ENCODE measurements at regions not wholly inside any gene's neighbourhood (a gene's known extent, or its start where the extent isn't known, plus 50 kb on each side); places are given as distances from the start of the nearest gene placed in this dataset.

DNA sequence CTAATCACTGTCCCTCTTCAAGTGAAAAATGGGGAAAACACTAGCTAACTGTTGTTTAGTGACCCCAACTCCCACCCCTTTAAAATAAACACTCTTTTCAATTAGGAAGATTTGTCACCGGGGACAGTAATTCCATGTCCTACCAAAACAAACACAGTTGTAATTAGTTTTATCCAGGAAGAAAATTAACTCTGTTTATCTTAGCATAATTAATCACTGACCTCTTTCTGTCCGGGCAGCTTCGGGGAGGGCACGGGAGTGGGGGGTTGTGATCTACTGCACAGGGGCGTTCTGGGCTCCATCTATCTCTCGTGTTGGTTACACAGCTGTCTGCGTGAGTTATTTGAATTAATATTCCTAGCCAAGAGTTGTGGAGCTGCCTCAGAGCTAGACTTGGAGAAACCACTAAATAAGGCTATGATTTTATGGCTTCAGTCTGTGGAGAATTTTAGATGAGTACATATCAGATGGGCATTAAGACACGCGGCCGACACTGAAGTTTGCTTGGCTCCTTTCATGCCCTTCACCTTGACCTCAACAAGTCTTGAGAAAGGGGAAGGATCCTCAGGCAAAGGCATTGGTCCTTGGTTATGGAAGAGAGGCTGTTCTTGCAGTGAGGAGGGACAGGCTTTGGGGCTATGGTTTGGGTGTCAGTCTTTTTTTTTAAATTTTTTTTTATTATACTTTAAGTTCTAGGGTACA lies 102.0 kb upstream of the TRABD2B start:
- H3K27ac ChIP-seq, result no peak overlapping the region
- ATAC-seq (no peak), DNase-seq (no peak)
- no peak overlapping the region for H3K4me3 ChIP-seq
- peaks cover 0 to 3% of the 10 kb centered on the region in 2 donors for H3K27me3 ChIP-seq
- intact Hi-C loops (cut with DNase I), result no loop called here
- H3K36me3 ChIP-seq, result no peaks in the 10 kb centered on the region
- no peaks in the 10 kb centered on the region for H3K4me1 ChIP-seq
- TF ChIP-seq, protein P1, sequence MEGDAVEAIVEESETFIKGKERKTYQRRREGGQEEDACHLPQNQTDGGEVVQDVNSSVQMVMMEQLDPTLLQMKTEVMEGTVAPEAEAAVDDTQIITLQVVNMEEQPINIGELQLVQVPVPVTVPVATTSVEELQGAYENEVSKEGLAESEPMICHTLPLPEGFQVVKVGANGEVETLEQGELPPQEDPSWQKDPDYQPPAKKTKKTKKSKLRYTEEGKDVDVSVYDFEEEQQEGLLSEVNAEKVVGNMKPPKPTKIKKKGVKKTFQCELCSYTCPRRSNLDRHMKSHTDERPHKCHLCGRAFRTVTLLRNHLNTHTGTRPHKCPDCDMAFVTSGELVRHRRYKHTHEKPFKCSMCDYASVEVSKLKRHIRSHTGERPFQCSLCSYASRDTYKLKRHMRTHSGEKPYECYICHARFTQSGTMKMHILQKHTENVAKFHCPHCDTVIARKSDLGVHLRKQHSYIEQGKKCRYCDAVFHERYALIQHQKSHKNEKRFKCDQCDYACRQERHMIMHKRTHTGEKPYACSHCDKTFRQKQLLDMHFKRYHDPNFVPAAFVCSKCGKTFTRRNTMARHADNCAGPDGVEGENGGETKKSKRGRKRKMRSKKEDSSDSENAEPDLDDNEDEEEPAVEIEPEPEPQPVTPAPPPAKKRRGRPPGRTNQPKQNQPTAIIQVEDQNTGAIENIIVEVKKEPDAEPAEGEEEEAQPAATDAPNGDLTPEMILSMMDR (IDR thresholded peaks at IDR 0.05), result no peak
- H3K9me3 ChIP-seq, result no peaks in the 10 kb centered on the region

DNA sequence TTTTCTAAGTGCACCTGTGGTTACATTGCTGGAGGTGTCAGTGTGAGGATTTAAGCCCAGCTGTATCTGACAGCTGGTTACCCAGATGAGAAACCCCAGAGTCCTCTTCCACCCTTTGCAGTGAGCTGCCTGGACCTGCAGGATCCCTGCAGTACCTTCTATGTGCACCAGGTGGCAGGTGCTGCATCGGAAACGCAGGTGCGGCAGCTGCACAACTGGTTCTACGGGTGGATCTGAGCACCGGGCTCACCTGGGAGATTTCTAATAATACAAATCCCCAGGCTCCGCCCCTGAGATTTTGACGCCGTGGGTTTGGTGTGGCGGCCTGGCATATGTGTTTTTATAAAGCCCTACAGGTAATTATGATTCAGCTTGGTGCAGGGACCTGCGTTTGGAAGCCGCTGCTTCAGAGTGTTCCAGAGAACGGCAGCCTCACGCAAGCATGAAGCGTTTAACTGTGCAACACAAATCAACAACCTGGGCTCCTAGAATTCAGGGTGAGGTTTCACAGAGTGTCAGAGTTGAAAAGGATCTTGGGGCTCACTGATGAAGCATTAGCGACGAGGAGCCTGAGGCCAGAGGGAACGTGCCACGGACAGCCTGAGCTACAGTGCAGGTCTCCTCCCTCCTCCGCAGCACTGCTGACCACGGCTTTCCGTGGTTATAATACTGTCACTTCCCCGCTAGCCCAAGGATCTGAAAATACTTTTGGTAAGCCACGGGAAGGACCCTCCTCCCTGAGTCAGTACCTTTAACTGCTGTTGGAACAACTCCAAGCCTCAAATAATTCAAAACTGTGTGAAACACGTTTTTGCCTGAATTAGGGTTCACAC lies 96.7 kb upstream of the TRABD2B start:
- DNase-seq, result peak in 3 of 4 donors; percentile 67 to 82 (median 77)
- H3K9me3 ChIP-seq, result no peaks in the 10 kb centered on the region
- peak; percentile 99 for ATAC-seq
- peaks cover 0 to 40% of the 10 kb centered on the region in 2 donors for H3K27me3 ChIP-seq
- H3K4me1 ChIP-seq, result no peaks in the 10 kb centered on the region
- H3K4me3 ChIP-seq, result no peak overlapping the region
- intact Hi-C loops (cut with DNase I), result no loop called here
- H3K27ac ChIP-seq, result no peak overlapping the region
- TF ChIP-seq, protein P1 (IDR thresholded peaks at IDR 0.05), result peak; percentile 63 to 78
- H3K36me3 ChIP-seq, result no peaks in the 10 kb centered on the region

DNA sequence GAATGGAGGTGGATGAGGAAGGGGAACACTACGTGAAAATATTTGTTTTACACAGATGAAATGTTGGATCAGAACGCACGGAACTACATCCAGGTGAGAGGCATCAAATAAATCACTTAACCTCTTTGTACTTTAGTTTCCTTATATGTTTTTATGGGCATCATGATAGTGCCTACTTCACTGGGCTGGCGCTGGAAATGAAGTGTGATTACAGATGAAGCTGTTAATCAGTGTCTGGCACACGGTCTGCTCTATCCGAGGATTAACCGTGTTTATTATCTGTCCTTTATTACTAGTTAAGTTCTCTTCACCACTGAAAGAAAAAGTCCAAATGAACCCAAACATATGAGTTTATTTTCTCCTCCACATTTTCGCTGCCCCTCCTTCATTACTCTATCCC lies 96.0 kb upstream of the TRABD2B start:
- Histone ChIP-seq H3K4me3 (no peak overlapping the region), H3K9me3 (no peaks in the 10 kb centered on the region), H3K36me3 (no peaks in the 10 kb centered on the region), H3K27me3 (peaks cover 0 to 40% of the 10 kb centered on the region in 2 donors), H3K4me1 (no peaks in the 10 kb centered on the region), H3K27ac (no peak overlapping the region)
- intact Hi-C loops (cut with DNase I), result no loop called here
- TF ChIP-seq, protein P1 (IDR thresholded peaks at IDR 0.05), result no peak
- ATAC-seq (no peak), DNase-seq (no peak)

DNA sequence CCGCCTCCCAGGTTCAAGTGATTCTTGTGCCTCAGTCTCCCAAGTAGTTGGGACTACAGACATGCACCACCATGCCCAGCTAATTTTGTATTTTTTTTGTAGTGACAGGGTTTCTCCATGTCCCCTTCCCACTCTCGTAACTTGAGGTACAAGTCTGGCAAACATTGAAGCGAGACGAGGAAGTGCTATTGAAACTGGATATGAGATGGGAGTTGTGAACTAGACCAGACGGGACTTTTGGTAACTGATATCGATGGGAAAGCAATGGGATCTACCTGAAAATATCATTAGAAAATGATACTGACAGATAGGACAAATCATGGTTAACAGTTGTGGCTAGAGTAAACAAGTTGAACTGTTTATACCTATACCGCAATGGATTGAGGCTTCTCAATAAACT lies 95.2 kb upstream of the TRABD2B start:
- Histone ChIP-seq H3K36me3 (no peaks in the 10 kb centered on the region), H3K4me1 (no peaks in the 10 kb centered on the region), H3K4me3 (no peak overlapping the region), H3K9me3 (no peaks in the 10 kb centered on the region), H3K27ac (no peak overlapping the region), H3K27me3 (peaks cover 0 to 40% of the 10 kb centered on the region in 2 donors)
- intact Hi-C loops (cut with DNase I), result no loop called here
- no peak for DNase-seq
- no peak for ATAC-seq
- TF ChIP-seq, protein P1 (IDR thresholded peaks at IDR 0.05), result no peak

DNA sequence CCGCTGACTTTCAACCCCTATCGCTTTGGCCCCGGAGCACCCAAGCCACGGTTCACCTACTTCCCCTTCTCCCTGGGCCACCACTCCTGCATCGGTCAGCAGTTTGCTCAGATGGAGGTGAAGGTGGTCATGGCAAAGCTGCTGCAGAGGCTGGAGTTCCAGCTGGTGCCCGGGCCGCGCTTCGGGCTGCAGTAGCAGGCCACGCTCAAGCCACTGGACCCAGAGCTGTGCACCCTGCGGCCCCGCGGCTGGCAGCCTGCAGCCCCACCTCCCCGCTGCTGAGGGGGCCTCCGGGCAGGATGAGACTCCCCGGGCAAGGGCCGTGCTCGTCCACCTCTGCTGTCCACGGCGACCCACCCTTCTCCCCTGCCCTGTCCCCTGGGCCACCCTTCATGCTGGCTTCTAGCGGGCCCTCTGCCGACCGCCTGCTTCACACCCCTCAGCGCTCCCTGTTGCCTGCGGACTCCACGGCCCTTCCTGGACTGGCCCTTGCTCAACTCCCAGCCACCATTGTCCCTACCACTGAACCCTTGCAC lies 92.2 kb upstream of the TRABD2B start:
- DNase-seq, result peak in 1 of 4 donors; percentile 68
- intact Hi-C loops (cut with DNase I), result no loop called here
- ATAC-seq, result no peak
- no peaks in the 10 kb centered on the region for H3K36me3 ChIP-seq
- H3K4me1 ChIP-seq, result no peaks in the 10 kb centered on the region
- no peaks in the 10 kb centered on the region for H3K9me3 ChIP-seq
- H3K27me3 ChIP-seq, result peaks cover 0 to 39% of the 10 kb centered on the region in 2 donors
- TF ChIP-seq, protein P1 (IDR thresholded peaks at IDR 0.05), result no peak
- no peak overlapping the region for H3K27ac ChIP-seq
- no peak overlapping the region for H3K4me3 ChIP-seq
